ENCODE measurements at regions not wholly inside any gene's neighbourhood (a gene's known extent, or its start where the extent isn't known, plus 50 kb on each side); places are given as distances from the start of the nearest gene placed in this dataset.
A peak's percentile ranks its signal among the peaks of the same experiment; 100 is the strongest.

- no peaks in the 10 kb centered on the region for H3K79me2 ChIP-seq (ENCODE audit: control insufficient read depth, insufficient read depth, low read length)
- H3K27ac ChIP-seq (ENCODE audit: control insufficient read depth, insufficient read depth, low read length) = no peak overlapping the region
- no peak for FAIRE-seq
- H2AFZ ChIP-seq (ENCODE audit: control insufficient read depth, low read length) = no peak overlapping the region
- no peaks in the 10 kb centered on the region for H3K9me3 ChIP-seq (ENCODE audit: control insufficient read depth, low read depth, low read length)
- H3K9ac ChIP-seq (ENCODE audit: control insufficient read depth, extremely low read depth, insufficient read depth, low read length) = no peak overlapping the region
- H4K20me1 ChIP-seq (ENCODE audit: control insufficient read depth, extremely low read depth, insufficient read depth, low read length) = no peaks in the 10 kb centered on the region
- no peaks in the 10 kb centered on the region for H3K9me1 ChIP-seq (ENCODE audit: control insufficient read depth, extremely low read depth, insufficient read depth, low read length)
- H3K27me3 ChIP-seq (ENCODE audit: control insufficient read depth, extremely low read depth, insufficient read depth, low read length) = no peaks in the 10 kb centered on the region
- H3K4me3 ChIP-seq (ENCODE audit: control insufficient read depth in 2 of 3, extremely low read depth in 1 of 3, insufficient read depth in 2 of 3, low read depth in 1 of 3, low read length in 3 of 3) = no peak overlapping the region
- dilution Hi-C loops (cut with MboI; ENCODE audit: extremely low pct_ligation_motif_present, low sequenced_read_pairs) = no loop called here
- TF ChIP-seq CTCF (optimal IDR thresholded peaks at IDR 0.05 in 1 of 3, IDR thresholded peaks at IDR 0.05 in 1 of 3, conservative IDR thresholded peaks at IDR 0.05 in 1 of 3; ENCODE audit: extremely low read depth in 1 of 3, insufficient read depth in 2 of 3, low read length in 3 of 3) (peak in 1 of 3 experiments; percentile 27), EZH2 (IDR thresholded peaks at IDR 0.05; ENCODE audit: low read length) (no peak)
- peaks cover 30% of the 10 kb centered on the region for H3K4me1 ChIP-seq (ENCODE audit: control insufficient read depth, extremely low read depth, insufficient read depth, low read length)
- H3K36me3 ChIP-seq (ENCODE audit: control insufficient read depth in 2 of 2, extremely low read depth in 1 of 2, insufficient read depth in 2 of 2, low read length in 2 of 2) = no peaks in the 10 kb centered on the region
- H3K4me2 ChIP-seq (ENCODE audit: control insufficient read depth, extremely low read depth, insufficient read depth, low read depth, low read length) = no peak overlapping the region
- no peak for DNase-seq (ENCODE audit: low read depth, low spot score)
Observed at GRCh38 chr15:47961401-47962090, 159.2 kb upstream of the SLC24A5 start.

GRCh38 chr15:47963265-47963664, 157.5 kb upstream of the SLC24A5 start:
- DNase-seq (ENCODE audit: low read depth, low spot score) (no peak), FAIRE-seq (no peak)
- peak in 1 of 3 experiments; percentile 25 for TF ChIP-seq CTCF (optimal IDR thresholded peaks at IDR 0.05 in 1 of 3, IDR thresholded peaks at IDR 0.05 in 1 of 3, conservative IDR thresholded peaks at IDR 0.05 in 1 of 3; ENCODE audit: extremely low read depth in 1 of 3, insufficient read depth in 2 of 3, low read length in 3 of 3)
- TF ChIP-seq EZH2 (IDR thresholded peaks at IDR 0.05; ENCODE audit: low read length) = no peak
- no peaks in the 10 kb centered on the region for H4K20me1 ChIP-seq (ENCODE audit: control insufficient read depth, extremely low read depth, insufficient read depth, low read length)
- no peak overlapping the region for H3K27ac ChIP-seq (ENCODE audit: control insufficient read depth, insufficient read depth, low read length)
- no peaks in the 10 kb centered on the region for H3K27me3 ChIP-seq (ENCODE audit: control insufficient read depth, extremely low read depth, insufficient read depth, low read length)
- H3K79me2 ChIP-seq (ENCODE audit: control insufficient read depth, insufficient read depth, low read length) = no peaks in the 10 kb centered on the region
- H3K9ac ChIP-seq (ENCODE audit: control insufficient read depth, extremely low read depth, insufficient read depth, low read length) = no peak overlapping the region
- no peaks in the 10 kb centered on the region for H3K9me3 ChIP-seq (ENCODE audit: control insufficient read depth, low read depth, low read length)
- H3K4me2 ChIP-seq (ENCODE audit: control insufficient read depth, extremely low read depth, insufficient read depth, low read depth, low read length) = no peak overlapping the region
- H3K4me3 ChIP-seq (ENCODE audit: control insufficient read depth in 2 of 3, extremely low read depth in 1 of 3, insufficient read depth in 2 of 3, low read depth in 1 of 3, low read length in 3 of 3) = no peak overlapping the region
- no peaks in the 10 kb centered on the region for H3K36me3 ChIP-seq (ENCODE audit: control insufficient read depth in 2 of 2, extremely low read depth in 1 of 2, insufficient read depth in 2 of 2, low read length in 2 of 2)
- dilution Hi-C loops (cut with MboI; ENCODE audit: extremely low pct_ligation_motif_present, low sequenced_read_pairs) = no loop called here
- H3K4me1 ChIP-seq (ENCODE audit: control insufficient read depth, extremely low read depth, insufficient read depth, low read length) = peaks cover 30% of the 10 kb centered on the region
- H3K9me1 ChIP-seq (ENCODE audit: control insufficient read depth, extremely low read depth, insufficient read depth, low read length) = no peaks in the 10 kb centered on the region
- no peak overlapping the region for H2AFZ ChIP-seq (ENCODE audit: control insufficient read depth, low read length)
